ENCODE measurements at regions not wholly inside any gene's neighbourhood (a gene's known extent, or its start where the extent isn't known, plus 50 kb on each side); places are given as distances from the start of the nearest gene placed in this dataset.

DNA sequence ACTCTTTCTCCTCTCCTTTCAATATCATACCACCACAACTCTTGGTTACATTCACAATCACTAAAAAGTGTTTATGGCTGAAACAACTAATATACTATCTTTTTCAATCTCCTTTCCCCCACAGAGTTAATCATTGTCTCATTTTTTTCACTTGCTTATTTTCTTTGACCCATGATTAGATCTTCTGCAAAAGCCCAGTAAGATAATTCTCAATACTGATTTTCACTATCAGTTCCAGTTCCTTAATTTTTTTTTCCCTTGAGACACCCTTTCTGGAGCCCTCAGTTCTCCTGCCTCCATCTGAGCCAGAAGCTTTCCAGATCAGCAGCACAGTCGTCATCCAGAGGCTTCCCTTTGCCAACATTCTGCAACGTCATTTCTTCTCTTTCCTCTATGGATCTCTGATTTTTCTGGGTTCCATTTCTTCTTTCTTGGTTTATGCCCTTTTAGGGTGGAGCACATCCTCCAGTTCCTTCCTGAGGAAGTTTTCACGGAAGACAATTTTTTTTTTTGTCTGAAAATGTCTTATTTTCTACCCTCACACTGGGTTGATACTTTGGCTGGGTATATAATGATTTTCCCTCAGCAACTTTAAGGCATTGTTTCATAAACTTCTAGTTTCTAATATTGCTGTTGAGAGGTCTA is 88.7 kb upstream of the C15orf39 start:
- Histone ChIP-seq H3K36me3 (ENCODE audit: control insufficient read depth in 2 of 2, extremely low read depth in 1 of 2, insufficient read depth in 2 of 2, low read length in 2 of 2) (no peaks in the 10 kb centered on the region), H3K9ac (replicated peaks; ENCODE audit: extremely low read depth, insufficient read depth, low read length) (no peak overlapping the region), H3K4me3 (replicated peaks in 1 of 3; ENCODE audit: insufficient read depth in 1 of 3, low read depth in 1 of 3, low read length in 3 of 3) (no peak overlapping the region), H3K27ac (ENCODE audit: insufficient read depth, low read depth, low read length) (no peak overlapping the region), H3K79me2 (ENCODE audit: control insufficient read depth, insufficient read depth, low read length) (no peaks in the 10 kb centered on the region), H3K27me3 (ENCODE audit: control insufficient read depth in 2 of 2, insufficient read depth in 2 of 2, low read length in 2 of 2) (no peaks in the 10 kb centered on the region), H2AFZ (ENCODE audit: low read depth, low read length) (no peak overlapping the region), H3K9me1 (replicated peaks; ENCODE audit: control insufficient read depth, extremely low read depth, insufficient read depth, low read length) (no peaks in the 10 kb centered on the region), H3K9me3 (replicated peaks; ENCODE audit: control insufficient read depth, insufficient read depth, low read length) (no peaks in the 10 kb centered on the region), H3K4me2 (ENCODE audit: insufficient read depth, low read length) (no peak overlapping the region), H4K20me1 (replicated peaks; ENCODE audit: control insufficient read depth, extremely low read depth, insufficient read depth, low read length) (no peaks in the 10 kb centered on the region), H3K4me1 (ENCODE audit: control insufficient read depth, extremely low read depth, insufficient read depth, low read length) (peaks cover 14% of the 10 kb centered on the region)
- no peak for TF ChIP-seq MYC (IDR thresholded peaks at IDR 0.05; ENCODE audit: low read depth, low read length)
- no peak for TF ChIP-seq POLR2AphosphoS5 (IDR thresholded peaks at IDR 0.05; ENCODE audit: insufficient read depth, low read depth, low read length)
- TF ChIP-seq POLR2A (IDR thresholded peaks at IDR 0.05; ENCODE audit: low read depth, low read length): no peak
- no peak for TF ChIP-seq GATA2 (IDR thresholded peaks at IDR 0.05; ENCODE audit: insufficient read depth, insufficient read length, low read depth, low read length)
- TF ChIP-seq EZH2 (IDR thresholded peaks at IDR 0.05; ENCODE audit: borderline replicate concordance, low read depth, low read length, severe bottlenecking): no peak
- no peak for TF ChIP-seq CTCF (IDR thresholded peaks at IDR 0.05; ENCODE audit: extremely low read depth in 1 of 2, insufficient read depth in 1 of 2, low read depth in 1 of 2, low read length in 2 of 2)
- no peak for TF ChIP-seq MAX (IDR thresholded peaks at IDR 0.05; ENCODE audit: insufficient read depth, insufficient read length)
- TF ChIP-seq FOS (IDR thresholded peaks at IDR 0.05; ENCODE audit: borderline replicate concordance, insufficient read depth, low read length): no peak
- intact Hi-C loops (cut with micrococcal nuclease): no loop called here
- dilution Hi-C loops (cut with MboI; ENCODE audit: extremely low pct_ligation_motif_present, low sequenced_read_pairs): no loop called here
- ChIA-PET POLR2A (no interaction called here), CTCF (no interaction called here)
- DNase-seq (ENCODE audit: low read depth, low spot score) (no peak), FAIRE-seq (no peak)
- no TSS peak for BruUV-seq (replicated peaks)

Measured in endothelial cell of umbilical vein (primary cell).